OCI-M1 (cell line): ENCODE measurements at regions not wholly inside any gene's neighbourhood (a gene's known extent, or its start where the extent isn't known, plus 50 kb on each side); places are given as distances from the start of the nearest gene placed in this dataset.
"Not testable (repeated sequence)": the region's sequence is repeated elsewhere in the genome, so short reads cannot be mapped to it uniquely, and the experiment has no call there.

Experiments
- DNase-seq: peaks from one replicate; lab custom pipeline; 2025; lab: John Stamatoyannopoulos, UW

DNA sequence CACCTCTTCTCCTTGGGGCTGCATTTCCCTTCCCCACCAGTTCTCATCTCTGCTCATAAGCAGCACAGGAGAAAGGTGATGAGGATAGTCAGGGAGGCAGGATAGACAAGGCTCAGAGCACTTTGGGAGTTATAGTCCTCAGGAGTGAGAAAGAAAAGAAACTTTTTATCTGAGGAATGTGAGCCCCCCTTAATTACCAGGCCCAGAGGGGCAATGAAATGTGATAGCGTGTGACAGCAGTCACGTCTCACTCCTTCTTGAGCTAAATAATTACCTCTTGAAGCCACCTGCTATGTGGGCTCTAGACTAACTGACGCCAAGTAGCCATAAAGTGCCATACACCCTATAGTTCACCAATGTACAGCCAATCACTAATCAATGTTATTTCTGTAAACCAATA is 105.8 kb downstream of the SPP2 start:
- DNase-seq, result no peak

- DNase-seq, result not testable (repeated sequence)
These were observed 102.3 kb downstream of the SPP2 start for GRCh38 chr2:234152835-234153234.

GRCh38 chr2:234147335-234147861 is 96.9 kb downstream of the SPP2 start:
- no peak for DNase-seq

DNA sequence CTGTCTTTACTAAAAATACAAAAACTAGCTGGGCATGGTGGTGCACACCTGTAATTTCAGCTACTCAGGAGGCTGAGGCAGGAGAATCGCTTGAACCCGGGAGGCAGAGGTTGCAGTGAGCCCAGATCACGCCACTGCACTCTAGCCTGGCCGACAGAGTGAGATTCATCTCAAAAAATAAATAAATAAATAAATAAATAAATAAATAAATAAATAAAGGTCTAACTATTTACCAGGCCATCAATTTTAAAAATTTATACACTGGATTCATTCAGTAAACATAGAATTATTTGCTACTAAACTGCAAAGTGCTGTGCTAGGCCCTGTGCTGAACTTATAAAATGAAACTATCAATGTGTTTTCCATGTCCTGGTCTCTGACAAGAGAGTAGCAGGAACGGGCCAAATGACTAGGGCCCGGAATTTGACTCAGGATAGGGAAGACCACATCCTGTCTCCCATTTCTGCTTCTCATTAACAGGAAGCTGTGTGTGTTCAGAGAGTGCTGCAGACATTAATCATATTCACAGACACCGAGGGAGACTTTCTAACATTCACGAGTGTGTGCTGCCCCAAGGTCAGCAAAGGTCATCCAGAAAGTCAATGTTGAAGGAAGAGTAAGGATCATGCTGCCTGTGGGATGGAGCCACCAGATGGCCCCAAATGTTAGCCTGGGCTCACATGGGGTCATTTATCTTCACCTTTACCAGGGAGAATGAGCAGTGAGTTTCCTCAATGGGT is 95.8 kb downstream of the SPP2 start:
- no peak for DNase-seq

DNA sequence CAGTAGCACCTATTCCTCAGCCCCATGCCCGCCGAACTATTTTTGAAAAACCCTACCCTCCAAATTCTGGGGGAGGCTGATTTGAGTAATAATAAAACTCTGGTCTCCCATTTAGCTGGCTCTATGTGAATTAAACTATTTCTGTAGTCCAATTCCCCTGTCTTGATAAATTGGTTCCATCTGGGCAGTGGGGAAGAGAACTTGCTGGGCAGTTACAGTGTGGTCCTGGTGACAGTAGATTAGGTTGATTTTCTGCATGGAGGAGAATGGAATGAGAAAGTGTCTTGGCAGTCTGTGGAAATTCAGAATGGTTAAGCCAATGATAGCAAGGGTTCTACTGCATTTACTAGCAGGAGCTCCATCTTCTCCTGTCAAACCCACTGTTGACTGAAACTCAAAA is 95.0 kb downstream of the SPP2 start:
- no peak for DNase-seq

GRCh38 chr2:234145057-234145456 is 94.6 kb downstream of the SPP2 start:
- no peak for DNase-seq

DNA sequence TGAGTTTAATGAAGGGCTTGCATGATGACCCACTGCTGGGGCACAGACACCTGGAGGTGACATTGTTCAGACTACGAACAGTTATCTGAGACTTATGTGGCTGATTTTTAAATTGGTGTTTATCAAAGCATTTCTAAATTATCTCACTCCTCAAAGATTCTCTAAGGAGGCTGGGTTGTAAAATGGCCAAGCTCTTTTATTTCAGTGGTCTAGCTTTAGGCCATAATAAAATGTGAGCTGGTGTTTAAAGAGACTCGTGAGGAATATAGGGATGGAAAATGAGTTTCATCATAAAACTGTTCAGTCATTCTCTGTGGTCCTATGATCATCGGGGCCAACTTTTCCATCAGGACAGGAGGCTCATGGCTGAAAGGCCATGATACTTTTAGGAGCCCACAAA is 93.4 kb downstream of the SPP2 start:
- no peak for DNase-seq

- no peak for DNase-seq
These were observed 92.0 kb downstream of the SPP2 start for GRCh38 chr2:234142530-234142929.

DNA sequence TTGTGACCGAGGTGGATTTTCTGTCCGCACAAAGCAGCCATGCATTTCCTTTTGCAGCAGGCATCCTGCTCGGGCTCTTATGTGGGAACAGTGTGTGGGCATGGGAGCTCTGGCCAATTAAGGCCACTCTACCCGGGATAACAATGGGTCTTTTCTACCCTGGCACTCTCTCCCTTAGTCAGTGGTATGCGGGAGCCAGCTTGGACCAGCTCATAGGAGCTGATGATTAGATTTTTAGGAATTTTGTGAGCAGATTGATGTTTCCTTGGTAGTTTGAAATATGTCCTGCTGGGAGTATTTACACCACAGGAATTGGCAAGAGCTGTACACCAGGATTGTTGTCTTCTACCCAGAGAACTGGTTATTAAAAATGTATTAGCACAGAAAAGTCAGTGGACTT is 89.3 kb downstream of the SPP2 start:
- DNase-seq, result no peak

DNA sequence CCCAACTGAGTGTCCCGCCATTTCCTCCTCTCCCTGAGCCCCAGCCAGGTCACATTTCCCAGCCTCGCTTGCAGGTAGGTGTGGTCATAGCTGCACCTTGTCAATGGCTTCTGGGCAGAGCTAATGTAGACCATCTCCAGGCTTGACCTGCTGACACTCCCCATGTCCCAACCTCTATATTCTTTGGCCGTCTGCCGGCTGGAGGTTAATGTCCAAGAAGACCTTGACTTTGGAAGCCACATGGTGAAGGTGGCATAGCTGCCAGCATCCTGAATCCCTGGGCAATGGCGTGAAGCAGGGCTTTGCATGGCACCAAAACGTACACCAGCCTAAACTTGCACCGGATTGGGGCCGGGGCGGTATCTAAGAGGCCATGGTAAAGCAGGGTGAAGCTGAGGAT is 88.3 kb downstream of the SPP2 start:
- no peak for DNase-seq

DNA sequence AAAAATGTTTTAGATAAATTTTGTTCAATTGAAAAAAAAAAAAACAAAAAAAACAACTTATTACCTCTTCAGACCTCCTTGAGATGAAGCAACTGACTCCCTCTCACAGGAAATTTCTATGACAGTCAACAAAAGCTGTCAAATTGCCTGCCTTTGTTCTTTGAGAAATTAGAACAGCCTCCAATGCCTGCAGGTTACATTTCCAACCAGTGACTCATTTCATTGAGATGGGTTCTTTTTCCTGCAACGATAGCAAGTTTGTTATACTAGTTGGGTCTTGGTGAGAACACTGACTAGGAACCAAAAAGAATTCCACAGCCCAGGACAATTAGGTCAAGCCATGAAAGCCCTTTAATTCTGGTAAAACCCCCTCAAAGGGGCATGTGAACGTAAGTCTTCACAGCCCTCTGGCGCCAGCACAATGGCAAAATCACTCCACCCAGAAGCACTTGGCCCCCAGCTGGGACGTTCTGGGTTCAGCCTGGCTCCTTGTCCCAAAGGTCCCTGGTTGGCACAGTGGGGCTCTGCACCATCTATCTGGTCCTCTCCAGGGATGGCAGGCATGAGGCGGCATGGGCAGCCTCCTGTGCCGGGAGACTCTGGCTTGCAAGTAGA is 87.0 kb downstream of the SPP2 start:
- no peak for DNase-seq

DNA sequence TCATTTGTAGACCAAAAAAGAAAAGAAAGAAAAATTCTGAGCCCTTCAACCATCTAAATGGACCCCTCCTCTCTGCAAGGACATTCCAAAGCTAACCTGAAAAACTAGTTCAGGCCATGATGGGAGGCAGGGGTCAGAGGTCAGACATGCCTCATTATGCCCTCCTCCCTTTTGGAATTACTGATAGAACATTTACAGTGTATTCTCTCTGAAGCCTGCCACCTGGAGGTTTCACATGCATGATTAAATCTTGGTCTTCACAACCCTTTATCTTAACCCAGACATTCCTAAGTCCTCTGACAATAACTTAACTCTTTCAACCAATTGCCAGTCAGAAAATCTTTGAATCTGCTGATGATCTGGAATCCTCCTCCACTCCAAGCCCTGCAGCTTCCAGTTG is 86.0 kb downstream of the SPP2 start:
- no peak for DNase-seq

DNA sequence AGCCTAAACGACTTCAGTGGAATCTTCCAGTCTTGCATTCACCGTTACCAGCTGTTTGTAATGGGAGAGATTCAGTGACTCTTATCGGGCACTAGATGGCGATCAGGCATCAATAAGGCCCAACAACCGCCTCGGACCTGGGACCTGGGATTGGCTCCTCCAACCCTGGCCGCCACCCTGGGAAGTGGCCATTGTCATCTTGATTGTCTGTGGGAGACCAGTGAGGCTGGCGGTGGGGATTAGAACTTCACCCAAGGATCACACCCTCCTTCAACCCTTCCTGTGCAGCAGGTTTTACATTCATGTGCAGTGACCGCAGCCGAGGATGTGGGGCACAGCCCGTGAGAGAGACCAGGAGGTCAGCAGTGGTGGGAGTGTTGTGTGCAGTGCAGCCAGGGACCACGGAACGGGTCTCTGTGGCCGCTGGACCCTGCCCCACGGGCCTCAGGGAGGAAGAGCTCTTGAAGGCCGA is 85.3 kb downstream of the SPP2 start:
- peak; percentile 27 for DNase-seq

GRCh38 chr2:234134496-234134895 is 84.0 kb downstream of the SPP2 start:
- DNase-seq, result no peak

GRCh38 chr2:234133004-234133403 is 82.5 kb downstream of the SPP2 start:
- DNase-seq, result no peak

DNA sequence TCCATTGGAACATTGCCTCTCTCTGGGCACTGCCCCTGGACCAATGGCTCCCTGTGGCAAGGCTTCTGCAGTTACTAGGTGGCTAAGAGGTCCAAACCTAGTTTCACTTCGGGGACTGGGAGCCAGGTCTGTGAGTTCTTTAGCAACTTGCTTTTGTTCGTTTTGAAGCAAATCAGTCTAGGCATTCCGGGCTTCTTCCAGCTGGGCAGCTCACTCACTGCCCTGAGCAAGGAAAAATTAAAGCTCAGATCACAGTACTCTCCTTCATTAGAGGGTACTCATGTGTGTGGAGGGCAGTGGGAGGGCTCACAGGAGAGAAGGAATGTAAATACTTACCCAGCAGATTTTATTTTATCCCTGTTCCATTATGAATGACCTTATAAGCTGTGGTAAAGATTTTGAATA is 80.3 kb downstream of the SPP2 start:
- DNase-seq, result no peak

DNA sequence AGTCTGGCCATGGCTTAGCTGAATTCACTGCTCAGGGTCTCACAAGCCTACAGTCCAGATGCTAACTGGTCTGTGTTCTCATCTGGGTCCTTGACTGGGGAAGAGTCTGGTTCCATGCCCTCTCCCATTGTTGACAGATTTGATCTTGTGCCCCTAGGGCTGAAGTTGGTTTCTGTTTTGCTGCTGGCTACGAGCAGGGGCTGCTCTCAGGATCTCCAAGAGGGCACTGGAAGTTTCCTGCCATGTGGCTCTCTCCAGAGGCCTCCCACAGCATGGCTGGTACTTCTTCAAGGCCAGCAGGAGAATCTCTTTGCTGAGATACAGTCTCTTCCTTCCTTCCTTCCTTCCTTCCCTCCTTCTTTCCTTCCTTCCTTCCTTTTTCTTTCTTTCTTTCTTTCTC is 78.1 kb downstream of the SPP2 start:
- no peak for DNase-seq
